Left ventricle myocardium inferior (tissue), 1 donor: ENCODE measurements at regions not wholly inside any gene's neighbourhood (a gene's known extent, or its start where the extent isn't known, plus 50 kb on each side); places are given as distances from the start of the nearest gene placed in this dataset.

Source experiments
- DNase-seq: peaks from one replicate; pipeline ENCODE4 v3.0.0-alpha.2; 2020
- H3K27ac ChIP-seq: fragments of 200-600 bp; replicated peaks from 2 replicates; pipeline ENCODE4 v1.8.0; 2021
- H3K27me3 ChIP-seq: fragments of 200-600 bp; 2 replicates; pipeline ENCODE4 v1.8.0; 2021; ENCODE audit warnings: low read depth
- H3K36me3 ChIP-seq: fragments of 200-600 bp; 2 replicates; pipeline ENCODE4 v1.8.0; 2021
- H3K4me1 ChIP-seq: fragments of 200-600 bp; 2 replicates; pipeline ENCODE4 v1.8.0; 2021
- H3K4me3 ChIP-seq: fragments of 200-600 bp; 2 replicates; pipeline ENCODE4 v1.8.0; 2021; ENCODE audit warnings: mild to moderate bottlenecking, moderate library complexity
- H3K9me3 ChIP-seq: fragments of 200-600 bp; replicated peaks from 2 replicates; pipeline ENCODE4 v1.8.0; 2021
- intact Hi-C: fragments of 100-400 bp; cut with micrococcal nuclease; formaldehyde crosslinking; loops from one replicate; pipeline ENCODE4 v1.11.0; 2022
- TF ChIP-seq, protein P1 (sequence below): fragments of 200-600 bp; IDR thresholded peaks from 2 replicates; pipeline ENCODE4 v1.8.0; 2021; ENCODE audit warnings: antibody characterized with exemption, mild to moderate bottlenecking, borderline replicate concordance
- donor health status: DM: no; HTN: yes; CAD: no; lungs with severe emphysema.

DNA sequence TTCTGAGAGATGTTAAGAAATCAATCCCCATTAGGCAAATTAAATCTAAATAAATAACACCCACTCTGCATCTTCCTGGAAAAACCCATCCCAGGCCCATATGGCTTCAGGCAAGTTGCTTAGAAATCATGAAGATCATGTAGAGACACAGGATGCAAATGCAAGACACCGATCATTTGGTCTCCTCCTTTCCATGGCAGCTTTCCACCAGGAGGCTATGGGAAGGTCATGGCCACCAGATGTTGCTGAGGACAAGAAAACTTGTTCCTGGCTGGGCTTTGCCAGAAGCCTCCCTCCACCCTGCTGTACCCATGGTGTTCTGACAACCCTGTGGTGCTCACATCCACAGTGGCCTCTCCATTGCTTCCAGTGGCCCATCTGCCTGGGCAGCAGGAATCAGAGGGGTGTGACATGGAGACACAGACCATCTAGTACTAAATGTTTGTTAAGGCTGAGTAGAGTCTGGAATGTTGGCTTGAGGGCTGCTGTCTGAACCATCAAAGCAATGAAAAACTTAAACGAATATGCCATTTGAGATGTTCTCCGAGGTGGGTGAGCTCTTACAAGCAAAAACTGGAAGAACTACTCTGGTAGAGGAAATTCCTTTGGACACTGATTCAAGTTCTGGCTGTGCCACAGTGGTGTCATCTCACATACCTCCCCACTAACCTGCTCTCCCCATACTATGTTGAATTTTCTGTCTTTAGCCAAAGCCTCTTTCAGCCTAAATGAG, 293.2 kb downstream of the TNS1 start:
- Histone ChIP-seq H3K4me3 (no peak overlapping the region), H3K9me3 (no peaks in the 10 kb centered on the region), H3K27me3 (no peaks in the 10 kb centered on the region), H3K27ac (no peak overlapping the region), H3K4me1 (peaks cover 29% of the 10 kb centered on the region), H3K36me3 (no peaks in the 10 kb centered on the region)
- intact Hi-C loops = loop anchor here (10.0 kb wide), 1 partner anchor 195 kb away; no protein-coding TSS in a partner anchor
- no peak for DNase-seq
- TF ChIP-seq, protein P1, sequence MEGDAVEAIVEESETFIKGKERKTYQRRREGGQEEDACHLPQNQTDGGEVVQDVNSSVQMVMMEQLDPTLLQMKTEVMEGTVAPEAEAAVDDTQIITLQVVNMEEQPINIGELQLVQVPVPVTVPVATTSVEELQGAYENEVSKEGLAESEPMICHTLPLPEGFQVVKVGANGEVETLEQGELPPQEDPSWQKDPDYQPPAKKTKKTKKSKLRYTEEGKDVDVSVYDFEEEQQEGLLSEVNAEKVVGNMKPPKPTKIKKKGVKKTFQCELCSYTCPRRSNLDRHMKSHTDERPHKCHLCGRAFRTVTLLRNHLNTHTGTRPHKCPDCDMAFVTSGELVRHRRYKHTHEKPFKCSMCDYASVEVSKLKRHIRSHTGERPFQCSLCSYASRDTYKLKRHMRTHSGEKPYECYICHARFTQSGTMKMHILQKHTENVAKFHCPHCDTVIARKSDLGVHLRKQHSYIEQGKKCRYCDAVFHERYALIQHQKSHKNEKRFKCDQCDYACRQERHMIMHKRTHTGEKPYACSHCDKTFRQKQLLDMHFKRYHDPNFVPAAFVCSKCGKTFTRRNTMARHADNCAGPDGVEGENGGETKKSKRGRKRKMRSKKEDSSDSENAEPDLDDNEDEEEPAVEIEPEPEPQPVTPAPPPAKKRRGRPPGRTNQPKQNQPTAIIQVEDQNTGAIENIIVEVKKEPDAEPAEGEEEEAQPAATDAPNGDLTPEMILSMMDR = no peak

DNA sequence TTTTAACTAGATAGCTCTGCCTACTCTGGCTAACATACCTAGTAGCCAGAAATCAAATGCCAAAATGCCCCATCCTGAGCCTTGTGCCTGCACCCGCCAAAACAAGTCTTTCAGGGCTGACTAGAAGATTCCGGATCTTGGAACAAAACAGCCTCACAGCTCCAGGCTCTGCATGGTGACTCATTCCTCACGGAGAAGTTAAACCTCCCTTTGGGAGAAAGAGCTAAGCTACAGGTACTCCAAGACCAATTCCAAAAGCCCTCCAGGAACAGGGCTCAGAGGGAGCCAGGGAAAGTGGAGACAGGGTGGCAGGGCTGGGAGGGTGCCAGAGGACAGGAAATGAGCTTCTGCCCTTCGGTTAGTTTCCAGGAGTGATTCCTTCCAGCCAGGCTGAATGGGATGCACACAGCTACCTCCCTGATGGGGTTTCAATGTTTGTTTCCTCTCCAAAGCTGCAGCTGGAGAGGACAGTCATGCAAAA, 295.6 kb downstream of the TNS1 start:
- intact Hi-C loops = no loop called here
- DNase-seq = no peak
- H3K27ac ChIP-seq = peak overlapping the region; percentile 27

DNA sequence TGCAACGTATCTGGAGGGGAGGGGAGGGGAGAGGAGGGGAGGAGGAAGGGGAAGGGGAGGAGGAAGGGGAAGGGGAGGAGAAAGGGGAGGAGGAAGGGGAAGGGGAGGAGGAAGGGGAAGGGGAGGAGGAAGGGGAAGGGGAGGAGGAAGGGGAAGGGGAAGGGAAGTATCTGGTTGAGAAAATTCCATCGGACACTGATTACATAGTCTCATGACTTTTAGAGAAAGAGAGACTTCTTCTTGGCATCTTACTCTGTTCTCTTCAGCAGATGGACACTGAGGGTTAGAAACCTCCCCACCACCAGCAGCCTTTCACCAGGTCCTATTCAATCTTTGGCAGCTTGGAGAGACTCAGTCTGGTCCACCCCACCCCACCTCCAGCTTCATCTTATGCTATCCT, 296.3 kb downstream of the TNS1 start:
- H3K9me3 ChIP-seq = no peaks in the 10 kb centered on the region
- H3K4me1 ChIP-seq = peaks cover 11% of the 10 kb centered on the region
- TF ChIP-seq, protein P1 = no peak
- DNase-seq = no peak
- H3K27ac ChIP-seq = peak overlapping the region; percentile 27
- intact Hi-C loops = no loop called here
- no peak overlapping the region for H3K4me3 ChIP-seq
- H3K27me3 ChIP-seq = no peaks in the 10 kb centered on the region
- no peaks in the 10 kb centered on the region for H3K36me3 ChIP-seq

More for the DNA sequence above, 295.6 kb downstream of the TNS1 start:
- Histone ChIP-seq H3K27me3 (no peaks in the 10 kb centered on the region), H3K36me3 (no peaks in the 10 kb centered on the region), H3K4me3 (no peak overlapping the region), H3K9me3 (no peaks in the 10 kb centered on the region), H3K4me1 (peaks cover 11% of the 10 kb centered on the region)
- TF ChIP-seq, protein P1 = no peak

DNA sequence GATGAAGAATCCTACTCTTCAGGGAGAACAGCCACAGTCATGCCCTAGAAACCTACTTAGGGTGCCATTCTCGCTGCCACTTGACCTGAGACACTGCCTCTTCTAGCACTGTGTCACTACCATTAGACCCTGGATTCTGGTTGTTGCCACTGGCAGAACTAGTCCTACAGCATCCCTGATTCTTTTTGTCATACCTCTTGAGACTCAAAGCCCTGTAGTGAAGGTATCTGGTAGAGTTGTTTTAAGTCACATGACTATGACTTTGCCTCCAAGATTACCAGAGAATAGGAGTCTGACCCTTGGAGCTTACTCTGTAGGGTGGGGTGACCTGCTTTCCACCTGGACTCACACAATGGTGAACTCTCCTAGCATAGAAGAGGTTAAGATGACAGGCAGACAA, 296.7 kb downstream of the TNS1 start:
- TF ChIP-seq, protein P1 = no peak
- DNase-seq = no peak
- intact Hi-C loops = no loop called here
- no peak overlapping the region for H3K4me3 ChIP-seq
- peaks cover 11% of the 10 kb centered on the region for H3K4me1 ChIP-seq
- H3K27me3 ChIP-seq = no peaks in the 10 kb centered on the region
- no peak overlapping the region for H3K27ac ChIP-seq
- H3K9me3 ChIP-seq = no peaks in the 10 kb centered on the region
- H3K36me3 ChIP-seq = no peaks in the 10 kb centered on the region

DNA sequence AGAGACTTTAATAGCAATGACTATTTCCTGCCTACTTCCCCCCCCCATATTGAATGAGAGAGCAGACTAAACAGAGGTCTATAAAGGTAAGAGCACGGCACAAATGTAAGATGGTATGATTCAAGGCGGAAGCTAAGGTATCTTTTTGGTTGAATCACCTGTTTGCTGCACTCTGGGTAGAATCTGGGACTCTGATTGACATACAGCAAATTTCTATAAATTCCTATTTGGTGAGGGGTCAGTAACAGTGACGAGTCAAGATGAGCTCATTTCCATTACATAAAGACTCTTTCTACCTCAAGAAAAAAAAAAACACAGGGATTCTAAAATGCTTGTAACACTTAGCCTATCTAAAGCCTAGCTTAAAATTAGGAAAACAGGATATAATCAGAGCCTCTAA, 297.3 kb downstream of the TNS1 start:
- intact Hi-C loops = no loop called here
- Histone ChIP-seq H3K27me3 (no peaks in the 10 kb centered on the region), H3K27ac (no peak overlapping the region), H3K9me3 (no peaks in the 10 kb centered on the region), H3K4me3 (no peak overlapping the region), H3K36me3 (no peaks in the 10 kb centered on the region), H3K4me1 (peaks cover 11% of the 10 kb centered on the region)
- DNase-seq = no peak
- TF ChIP-seq, protein P1 = no peak
